HG02884 (cell line): ENCODE measurements at regions not wholly inside any gene's neighbourhood (a gene's known extent, or its start where the extent isn't known, plus 50 kb on each side); places are given as distances from the start of the nearest gene placed in this dataset.
A peak's percentile ranks its signal among the peaks of the same experiment; 100 is the strongest.

Source experiments
- ATAC-seq: cut with Tn5 transposase; IDR thresholded peaks from one replicate; pipeline ENCODE4 v1.9.1; 2021; ENCODE audit warnings: mild to moderate bottlenecking, moderate library complexity; ENCODE audit not compliant: unreplicated experiment

DNA sequence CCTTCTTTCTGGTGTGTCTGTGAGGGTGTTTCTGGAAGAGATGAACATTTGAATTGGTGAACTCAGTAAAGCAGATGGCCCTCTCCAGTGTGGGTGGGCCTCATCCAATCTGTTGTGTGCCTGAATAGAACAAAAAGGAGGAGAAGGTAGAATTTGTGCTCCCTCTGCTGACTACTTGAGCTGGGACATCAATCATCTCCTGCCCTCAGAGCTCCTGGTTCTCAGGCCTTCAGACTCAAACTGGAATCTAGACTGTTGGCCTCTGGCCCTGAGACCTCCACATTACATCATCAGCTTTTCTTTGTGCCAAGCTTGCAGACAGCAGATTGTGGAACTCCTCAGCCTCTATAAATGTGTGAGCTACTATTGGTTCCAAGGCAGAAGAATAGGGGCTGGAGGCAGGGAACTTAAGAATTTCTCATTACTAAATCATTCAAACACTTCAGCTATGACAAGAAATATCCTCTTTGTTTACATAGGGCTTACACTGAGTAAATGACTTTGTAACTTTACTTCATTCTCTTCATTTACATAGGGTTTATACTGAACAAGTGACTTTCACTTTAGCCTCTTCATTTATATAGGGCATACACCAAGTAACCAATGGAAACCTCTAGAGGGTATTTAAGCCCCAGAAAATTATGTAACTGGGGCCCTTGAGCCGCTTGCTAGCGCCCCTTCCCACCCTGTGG, 86.9 kb upstream of the NWD2 start:
- no peak for ATAC-seq

DNA sequence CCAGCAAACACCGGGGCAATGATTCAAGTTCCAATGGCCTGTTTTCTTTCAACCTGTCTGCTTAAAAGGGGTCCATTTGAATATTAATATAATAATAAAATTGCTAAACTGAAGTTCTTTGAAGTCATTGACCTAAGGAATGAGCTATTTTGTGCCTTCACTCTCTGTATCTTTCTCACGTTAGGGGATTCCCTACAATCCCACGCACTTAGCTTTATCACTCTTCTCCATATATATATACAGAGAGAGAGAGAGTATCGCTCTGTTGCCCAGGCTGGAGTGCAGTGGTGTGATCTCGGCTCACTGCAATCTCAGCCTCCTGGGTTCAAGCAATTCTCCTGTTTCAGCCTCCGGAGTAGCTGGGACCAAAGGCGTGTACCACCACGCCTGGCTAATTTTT, 83.9 kb upstream of the NWD2 start:
- peak; percentile 77 for ATAC-seq

DNA sequence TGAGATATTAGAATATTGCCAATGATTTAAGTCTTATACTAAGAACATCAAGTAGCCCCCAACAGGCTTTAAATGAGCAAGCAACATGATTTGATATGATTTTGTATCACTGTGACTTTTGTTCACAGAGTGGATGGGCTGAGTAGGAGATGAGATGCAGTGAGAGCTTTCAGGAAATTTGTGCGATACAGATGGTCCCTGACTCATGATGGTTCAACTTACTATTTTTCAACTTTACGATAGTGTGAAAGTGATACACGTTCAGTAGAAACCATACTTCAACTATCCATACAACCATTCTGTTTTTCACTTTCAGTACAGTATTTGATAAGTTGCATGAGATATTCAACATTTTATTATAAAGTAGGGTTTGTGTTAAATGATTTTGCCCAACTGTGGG, 78.7 kb upstream of the NWD2 start:
- no peak for ATAC-seq

DNA sequence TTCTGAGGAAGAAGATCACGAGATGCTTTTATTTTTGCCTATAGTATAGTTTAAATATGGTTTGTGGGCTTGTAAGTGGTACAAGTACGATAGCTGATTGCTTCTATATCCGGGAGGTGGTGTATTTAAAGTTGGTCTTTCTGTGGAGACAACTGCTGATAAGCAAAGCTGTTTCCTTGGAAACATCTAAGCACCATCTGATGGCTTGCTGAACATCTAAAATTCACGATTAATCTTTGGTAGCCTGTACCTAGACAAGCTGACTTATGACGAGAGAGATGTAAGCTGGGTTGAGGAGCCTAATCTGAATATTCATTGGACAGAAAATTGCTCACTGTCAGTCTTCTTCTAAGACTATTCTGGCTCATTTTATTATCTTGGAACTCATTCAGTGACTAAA, 74.6 kb upstream of the NWD2 start:
- ATAC-seq: no peak

DNA sequence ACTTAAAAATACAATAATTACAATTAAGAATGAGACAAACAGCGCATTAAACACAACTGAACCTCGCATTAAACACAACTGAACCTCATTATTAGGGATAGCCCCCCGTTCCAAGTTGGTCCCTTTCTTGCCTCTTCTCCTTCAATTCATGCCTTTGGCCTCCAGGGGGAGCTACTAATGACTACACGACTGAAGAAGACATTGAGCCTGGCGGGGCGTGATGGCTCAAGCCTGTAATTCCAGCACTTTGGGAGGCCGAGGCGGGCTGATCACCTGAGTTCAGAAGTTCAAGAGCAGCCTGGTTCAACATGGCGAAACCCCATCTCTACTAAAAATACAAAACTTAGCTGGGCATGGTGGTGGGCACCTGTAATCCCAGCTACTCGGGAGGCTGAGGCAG, 56.4 kb upstream of the NWD2 start:
- ATAC-seq: no peak
